ENCODE measurements at regions not wholly inside any gene's neighbourhood (a gene's known extent, or its start where the extent isn't known, plus 50 kb on each side); places are given as distances from the start of the nearest gene placed in this dataset.

DNA sequence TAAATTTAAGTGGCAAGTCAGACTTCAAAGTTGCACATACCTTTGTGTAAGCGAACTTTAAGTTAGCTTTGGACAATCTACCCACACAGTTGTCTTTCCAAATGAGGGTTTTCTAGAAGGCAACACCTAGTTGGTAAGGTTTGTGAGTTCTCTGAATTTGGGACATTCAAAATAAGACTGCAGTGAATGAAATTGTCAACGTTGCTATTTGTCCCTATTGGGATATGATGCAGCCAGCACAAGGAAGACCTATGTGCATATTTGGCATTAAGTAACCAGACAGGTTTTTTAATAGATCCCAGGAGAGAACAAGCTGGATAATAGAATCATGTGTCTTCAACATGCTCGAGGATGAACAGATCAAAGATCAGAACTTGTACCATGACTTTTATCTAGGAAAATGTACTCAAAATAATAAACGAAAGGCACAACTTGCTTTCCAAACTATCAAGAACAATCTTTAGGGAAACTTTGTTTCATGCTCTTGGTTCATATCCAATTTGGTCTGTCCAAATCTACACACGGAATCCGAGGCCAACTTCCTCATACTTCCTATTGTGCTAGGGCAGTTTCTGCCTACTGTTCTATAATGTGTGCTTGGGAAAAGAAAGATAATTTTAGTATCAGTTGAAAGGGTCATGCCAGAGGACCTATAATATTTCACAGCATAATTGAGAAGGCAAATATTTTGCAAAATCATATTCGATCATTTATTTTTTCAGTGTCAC, 284.2 kb upstream of the SOX5 start:
- TF ChIP-seq, protein P1, sequence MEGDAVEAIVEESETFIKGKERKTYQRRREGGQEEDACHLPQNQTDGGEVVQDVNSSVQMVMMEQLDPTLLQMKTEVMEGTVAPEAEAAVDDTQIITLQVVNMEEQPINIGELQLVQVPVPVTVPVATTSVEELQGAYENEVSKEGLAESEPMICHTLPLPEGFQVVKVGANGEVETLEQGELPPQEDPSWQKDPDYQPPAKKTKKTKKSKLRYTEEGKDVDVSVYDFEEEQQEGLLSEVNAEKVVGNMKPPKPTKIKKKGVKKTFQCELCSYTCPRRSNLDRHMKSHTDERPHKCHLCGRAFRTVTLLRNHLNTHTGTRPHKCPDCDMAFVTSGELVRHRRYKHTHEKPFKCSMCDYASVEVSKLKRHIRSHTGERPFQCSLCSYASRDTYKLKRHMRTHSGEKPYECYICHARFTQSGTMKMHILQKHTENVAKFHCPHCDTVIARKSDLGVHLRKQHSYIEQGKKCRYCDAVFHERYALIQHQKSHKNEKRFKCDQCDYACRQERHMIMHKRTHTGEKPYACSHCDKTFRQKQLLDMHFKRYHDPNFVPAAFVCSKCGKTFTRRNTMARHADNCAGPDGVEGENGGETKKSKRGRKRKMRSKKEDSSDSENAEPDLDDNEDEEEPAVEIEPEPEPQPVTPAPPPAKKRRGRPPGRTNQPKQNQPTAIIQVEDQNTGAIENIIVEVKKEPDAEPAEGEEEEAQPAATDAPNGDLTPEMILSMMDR (IDR thresholded peaks at IDR 0.05), result no peak
- no peak for TF ChIP-seq EP300 (IDR thresholded peaks at IDR 0.05)
- no peak for TF ChIP-seq POLR2A (IDR thresholded peaks at IDR 0.05)
- no peak for TF ChIP-seq POLR2AphosphoS5 (IDR thresholded peaks at IDR 0.05)

Data from upper lobe of left lung (tissue), 4 donors.